Astrocyte (in vitro differentiated cells and primary cell): ENCODE measurements at regions not wholly inside any gene's neighbourhood (a gene's known extent, or its start where the extent isn't known, plus 50 kb on each side); places are given as distances from the start of the nearest gene placed in this dataset.

Experiments
- EZH2 ChIP-seq: IDR thresholded peaks from 2 replicates; pipeline ENCODE4 v1.6.1; 2012; ENCODE audit warnings: mild to moderate bottlenecking, low read length, inconsistent platforms; ENCODE audit not compliant: insufficient read depth
- TF ChIP-seq, protein P1 (sequence below): IDR thresholded peaks from 2 replicates; pipeline ENCODE4 v1.5.1; 2011; ENCODE audit warnings: low read depth, mild to moderate bottlenecking, inconsistent platforms, low read length, moderate library complexity; ENCODE audit not compliant: insufficient read depth

DNA sequence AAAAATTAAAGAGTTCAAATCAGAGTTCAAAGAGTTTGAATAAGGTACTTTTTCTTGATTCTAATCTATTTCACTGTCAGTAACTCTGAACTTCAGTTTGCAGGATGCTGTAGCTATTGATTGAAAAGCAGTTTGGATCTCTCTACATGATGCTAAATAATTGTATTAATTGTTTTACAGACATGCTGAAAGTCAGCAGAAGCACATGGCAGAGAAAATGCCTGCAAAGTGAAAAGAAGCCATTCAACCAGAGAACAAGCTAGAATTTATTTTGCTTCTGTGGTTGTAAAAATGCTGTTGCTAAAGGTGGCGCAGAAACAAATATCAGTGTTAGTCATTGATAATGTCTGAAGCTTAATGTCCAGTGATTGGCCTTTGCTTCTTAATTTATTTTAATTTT is 92.1 kb upstream of the IL12A start:
- TF ChIP-seq, protein P1, sequence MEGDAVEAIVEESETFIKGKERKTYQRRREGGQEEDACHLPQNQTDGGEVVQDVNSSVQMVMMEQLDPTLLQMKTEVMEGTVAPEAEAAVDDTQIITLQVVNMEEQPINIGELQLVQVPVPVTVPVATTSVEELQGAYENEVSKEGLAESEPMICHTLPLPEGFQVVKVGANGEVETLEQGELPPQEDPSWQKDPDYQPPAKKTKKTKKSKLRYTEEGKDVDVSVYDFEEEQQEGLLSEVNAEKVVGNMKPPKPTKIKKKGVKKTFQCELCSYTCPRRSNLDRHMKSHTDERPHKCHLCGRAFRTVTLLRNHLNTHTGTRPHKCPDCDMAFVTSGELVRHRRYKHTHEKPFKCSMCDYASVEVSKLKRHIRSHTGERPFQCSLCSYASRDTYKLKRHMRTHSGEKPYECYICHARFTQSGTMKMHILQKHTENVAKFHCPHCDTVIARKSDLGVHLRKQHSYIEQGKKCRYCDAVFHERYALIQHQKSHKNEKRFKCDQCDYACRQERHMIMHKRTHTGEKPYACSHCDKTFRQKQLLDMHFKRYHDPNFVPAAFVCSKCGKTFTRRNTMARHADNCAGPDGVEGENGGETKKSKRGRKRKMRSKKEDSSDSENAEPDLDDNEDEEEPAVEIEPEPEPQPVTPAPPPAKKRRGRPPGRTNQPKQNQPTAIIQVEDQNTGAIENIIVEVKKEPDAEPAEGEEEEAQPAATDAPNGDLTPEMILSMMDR = no peak
- TF ChIP-seq EZH2 = no peak
